Loucy (cell line): ENCODE measurements at regions not wholly inside any gene's neighbourhood (a gene's known extent, or its start where the extent isn't known, plus 50 kb on each side); places are given as distances from the start of the nearest gene placed in this dataset.

Experiments
- H2AFZ ChIP-seq: fragments of 200-600 bp; sonication (generic); 2 replicates; pipeline ENCODE4 v1.6.0; 2016; ENCODE audit warnings: antibody characterized with exemption, mild to moderate bottlenecking, low read length, moderate library complexity
- H3F3A ChIP-seq: fragments of 200-600 bp; 2 replicates; pipeline ENCODE4 v1.6.0; 2016; ENCODE audit warnings: antibody characterized with exemption, low read depth, mild to moderate bottlenecking
- H3K27me3 ChIP-seq: fragments of 200-600 bp; sonication (generic); 2 replicates; pipeline ENCODE4 v1.6.1; 2014; ENCODE audit warnings: low read length, mild to moderate bottlenecking; ENCODE audit not compliant: insufficient read depth, poor library complexity, severe bottlenecking
- H3K36me3 ChIP-seq: fragments of 200-600 bp; sonication (generic); 2 replicates; pipeline ENCODE4 v1.6.1; 2016; ENCODE audit warnings: low read length; ENCODE audit not compliant: insufficient read depth
- H3K4me1 ChIP-seq: fragments of 200-600 bp; sonication (generic); 2 replicates; pipeline ENCODE4 v1.5.1; 2014; ENCODE audit warnings: low read length, mild to moderate bottlenecking; ENCODE audit not compliant: insufficient read depth, poor library complexity, severe bottlenecking
- H3K4me2 ChIP-seq: fragments of 200-600 bp; sonication (generic); 2 replicates; pipeline ENCODE4 v1.6.0; 2014; ENCODE audit warnings: antibody characterized with exemption, low read length, low read depth, mild to moderate bottlenecking; ENCODE audit not compliant: poor library complexity, severe bottlenecking
- H3K4me3 ChIP-seq: fragments of 200-600 bp; sonication (generic); 2 replicates; pipeline ENCODE4 v1.5.1; 2014; ENCODE audit warnings: low read length, mild to moderate bottlenecking, mixed read lengths; ENCODE audit not compliant: poor library complexity, severe bottlenecking
- H3K79me2 ChIP-seq: fragments of 200-600 bp; sonication (generic); 2 replicates; pipeline ENCODE4 v1.6.1; 2014; ENCODE audit warnings: low read length; ENCODE audit not compliant: insufficient read depth
- H3K9ac ChIP-seq: fragments of 200-600 bp; sonication (generic); 2 replicates; pipeline ENCODE4 v1.6.0; 2014; ENCODE audit warnings: mild to moderate bottlenecking, low read depth, low read length, moderate library complexity; ENCODE audit not compliant: poor library complexity, severe bottlenecking
- H3K9me2 ChIP-seq: fragments of 200-600 bp; sonication (generic); replicated peaks from 2 replicates; pipeline ENCODE4 v1.6.1; 2016; ENCODE audit warnings: low read depth, low read length, mixed read lengths
- H3K9me3 ChIP-seq: fragments of 200-600 bp; sonication (generic); 2 replicates; pipeline ENCODE4 v1.6.1; 2014; ENCODE audit warnings: mild to moderate bottlenecking, antibody characterized with exemption, low read length, low read depth; ENCODE audit not compliant: insufficient read depth
- H4K20me1 ChIP-seq: fragments of 200-600 bp; sonication (generic); 2 replicates; pipeline ENCODE4 v1.6.0; 2014; ENCODE audit warnings: antibody characterized with exemption, low read length, mild to moderate bottlenecking; ENCODE audit not compliant: insufficient read depth, poor library complexity, severe bottlenecking
- CTCF ChIP-seq: fragments of 200-600 bp; sonication (generic); conservative IDR thresholded peaks from 2 replicates; pipeline ENCODE4 v1.5.1; 2014; ENCODE audit warnings: mild to moderate bottlenecking, antibody characterized with exemption, low read length
- EZH2phosphoT487 ChIP-seq: fragments of 200-600 bp; IDR thresholded peaks from 2 replicates; pipeline ENCODE4 v1.6.1; 2018; ENCODE audit warnings: antibody characterized with exemption, mild to moderate bottlenecking, moderate library complexity, borderline replicate concordance

GRCh38 chr16:65994291-65994690 lies 372.2 kb upstream of the CDH5 start:
- H3F3A ChIP-seq = no peaks in the 10 kb centered on the region
- no peak for TF ChIP-seq EZH2phosphoT487
- no peak for TF ChIP-seq CTCF
- H3K4me1 ChIP-seq = no peaks in the 10 kb centered on the region
- no peak overlapping the region for H3K9ac ChIP-seq
- no peaks in the 10 kb centered on the region for H3K27me3 ChIP-seq
- H3K4me2 ChIP-seq = no peak overlapping the region
- H3K4me3 ChIP-seq = no peak overlapping the region
- H3K36me3 ChIP-seq = no peaks in the 10 kb centered on the region
- H4K20me1 ChIP-seq = no peaks in the 10 kb centered on the region
- no peaks in the 10 kb centered on the region for H3K9me2 ChIP-seq
- H3K9me3 ChIP-seq = no peaks in the 10 kb centered on the region
- H2AFZ ChIP-seq = no peak overlapping the region
- no peaks in the 10 kb centered on the region for H3K79me2 ChIP-seq

DNA sequence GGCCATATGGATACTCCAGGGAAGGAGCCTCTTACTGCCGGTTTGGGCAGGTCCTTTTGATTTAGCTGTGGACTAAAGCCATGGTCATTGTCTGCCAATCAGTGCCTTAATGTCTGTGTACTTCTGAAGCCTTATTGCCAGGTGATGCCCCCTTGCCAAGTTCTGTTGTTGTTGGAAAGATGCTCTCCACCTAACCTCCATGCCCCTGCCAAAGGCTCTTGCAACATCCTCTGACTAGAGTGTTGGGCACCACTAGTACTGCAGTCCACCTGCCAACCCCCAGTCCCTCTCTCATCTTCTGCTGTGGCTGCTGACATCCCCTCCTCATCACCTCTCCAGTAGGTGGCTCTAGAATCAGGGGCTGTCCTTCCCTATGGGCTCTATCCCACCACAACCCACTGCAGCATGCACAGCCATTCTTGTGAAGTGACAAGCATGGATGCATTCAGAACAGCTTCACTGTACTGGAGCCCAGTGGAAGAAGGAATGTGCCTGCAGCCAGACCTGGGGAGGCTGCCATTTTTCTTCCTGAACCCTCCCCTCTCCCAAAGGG lies 375.3 kb upstream of the CDH5 start:
- Histone ChIP-seq H3K4me1 (no peaks in the 10 kb centered on the region), H3K9ac (no peak overlapping the region), H3K36me3 (no peaks in the 10 kb centered on the region), H4K20me1 (no peaks in the 10 kb centered on the region), H3K4me2 (no peak overlapping the region), H3K27me3 (no peaks in the 10 kb centered on the region), H3K79me2 (no peaks in the 10 kb centered on the region), H3K9me2 (no peaks in the 10 kb centered on the region), H3K4me3 (no peak overlapping the region), H2AFZ (no peak overlapping the region), H3K9me3 (no peaks in the 10 kb centered on the region), H3F3A (no peaks in the 10 kb centered on the region)
- TF ChIP-seq EZH2phosphoT487 = no peak
- no peak for TF ChIP-seq CTCF

GRCh38 chr16:65989861-65990604 lies 376.5 kb upstream of the CDH5 start:
- no peaks in the 10 kb centered on the region for H3K9me3 ChIP-seq
- TF ChIP-seq CTCF (no peak), EZH2phosphoT487 (no peak)
- H3F3A ChIP-seq = no peaks in the 10 kb centered on the region
- H2AFZ ChIP-seq = no peak overlapping the region
- no peaks in the 10 kb centered on the region for H3K4me1 ChIP-seq
- H3K4me2 ChIP-seq = no peak overlapping the region
- no peaks in the 10 kb centered on the region for H3K36me3 ChIP-seq
- H4K20me1 ChIP-seq = no peaks in the 10 kb centered on the region
- H3K4me3 ChIP-seq = no peak overlapping the region
- no peak overlapping the region for H3K9ac ChIP-seq
- no peaks in the 10 kb centered on the region for H3K9me2 ChIP-seq
- no peaks in the 10 kb centered on the region for H3K27me3 ChIP-seq
- H3K79me2 ChIP-seq = no peaks in the 10 kb centered on the region
